H1 (cell line): ENCODE measurements at regions not wholly inside any gene's neighbourhood (a gene's known extent, or its start where the extent isn't known, plus 50 kb on each side); places are given as distances from the start of the nearest gene placed in this dataset.

Experiments
- CTCF ChIA-PET: fragments of 300-600 bp; sonication (Branson Sonifier 250); formaldehyde crosslinking; loops from one replicate; lab custom pipeline; 2021; ENCODE audit not compliant: partially characterized antibody; lab: Charles Lee
- POLR2A ChIA-PET: fragments of 300-600 bp; sonication (Branson Sonifier 250); formaldehyde crosslinking; loops from one replicate; lab custom pipeline; 2021; ENCODE audit warnings: inconsistent platforms; ENCODE audit not compliant: partially characterized antibody; lab: Charles Lee
- DNase-seq, 2 experiments: peaks; one replicate each; pipeline versions ENCODE4 v3.0.0 to v3.0.0-alpha.2; 2010 to 2022; ENCODE audit warnings: low spot score in 2 of 2, low read depth in 1 of 2, mixed read lengths in 1 of 2
- FAIRE-seq: peaks from 2 replicates; lab custom pipeline; 2011; peaks lifted over from hg19 to GRCh38; lab: Jason Lieb, UNC
- H2AFZ ChIP-seq: 2 replicates; pipeline ENCODE4 v1.8.1; 2012; ENCODE audit warnings: low read length, inconsistent platforms
- H2AK5ac ChIP-seq: 2 replicates; pipeline ENCODE4 v1.6.1; 2013; ENCODE audit warnings: low read depth, low read length
- H2BK120ac ChIP-seq: replicated peaks from 2 replicates; pipeline ENCODE3; 2013; ENCODE audit warnings: low read depth, low read length, inconsistent platforms
- H2BK12ac ChIP-seq: 2 replicates; pipeline ENCODE4 v1.6.1; 2013; ENCODE audit warnings: low read depth, low read length
- H2BK15ac ChIP-seq: 2 replicates; pipeline ENCODE4 v1.6.1; 2013; ENCODE audit warnings: low read length
- H2BK20ac ChIP-seq: 2 replicates; pipeline ENCODE4 v1.6.1; 2013; ENCODE audit warnings: low read length
- H2BK5ac ChIP-seq: 2 replicates; pipeline ENCODE4 v1.6.1; 2013; ENCODE audit warnings: low read depth, low read length
- H3K14ac ChIP-seq: 2 replicates; pipeline ENCODE4 v1.6.1; 2013; ENCODE audit warnings: inconsistent platforms; ENCODE audit not compliant: insufficient read length
- H3K18ac ChIP-seq: 2 replicates; pipeline ENCODE4 v1.6.1; 2013; ENCODE audit warnings: low read length; ENCODE audit errors: extremely low read depth
- H3K23ac ChIP-seq: 2 replicates; pipeline ENCODE4 v1.6.1; 2013; ENCODE audit warnings: inconsistent platforms; ENCODE audit not compliant: insufficient read length
- H3K23me2 ChIP-seq: 2 replicates; pipeline ENCODE4 v1.6.1; 2013; ENCODE audit warnings: low read depth, low read length
- H3K27ac ChIP-seq: 2 replicates; pipeline ENCODE4 v1.6.1; 2011; ENCODE audit warnings: low read depth, low read length, inconsistent platforms
- H3K27me3 ChIP-seq, 4 experiments: replicated peaks in 1 of 4; 1 replicate in 1 of 4; 2 replicates in 3 of 4; pipeline versions ENCODE4 v1.6.1 to v1.8.1; 2011 to 2013; ENCODE audit warnings: low read length in 3 of 4, mild to moderate bottlenecking in 3 of 4, inconsistent platforms in 2 of 4, mixed read lengths in 2 of 4, moderate library complexity in 1 of 4; ENCODE audit not compliant: control insufficient read depth in 3 of 4, insufficient read depth in 3 of 4; ENCODE audit errors: extremely low read depth in 1 of 4
- H3K36me3 ChIP-seq, 4 experiments: 2 replicates each; pipeline versions ENCODE4 v1.6.1 to v1.8.1; 2011 to 2013; ENCODE audit warnings: mild to moderate bottlenecking in 4 of 4, low read length in 3 of 4, moderate library complexity in 2 of 4, control low read depth in 1 of 4, inconsistent platforms in 1 of 4; ENCODE audit not compliant: insufficient read depth in 4 of 4, control insufficient read depth in 2 of 4
- H3K4ac ChIP-seq: replicated peaks from 2 replicates; pipeline ENCODE3; 2013; ENCODE audit warnings: low read length, low read depth, mixed read lengths, inconsistent platforms; ENCODE audit not compliant: insufficient read length
- H3K4me1 ChIP-seq, 4 experiments: replicated peaks in 1 of 4; 1 replicate in 1 of 4; 2 replicates in 3 of 4; pipeline versions ENCODE4 v1.6.1 to v1.8.1; 2011 to 2013; ENCODE audit warnings: low read length in 3 of 4, inconsistent platforms in 2 of 4, mixed read lengths in 1 of 4; ENCODE audit not compliant: insufficient read depth in 4 of 4, control insufficient read depth in 3 of 4
- H3K4me2 ChIP-seq, 2 experiments: 2 replicates each; pipeline versions ENCODE4 v1.6.1 to v1.8.1; 2011 to 2013; ENCODE audit warnings: low read depth in 2 of 2, low read length in 2 of 2, control low read depth in 1 of 2, inconsistent platforms in 1 of 2, mild to moderate bottlenecking in 1 of 2; ENCODE audit not compliant: insufficient read depth in 1 of 2
- H3K4me3 ChIP-seq, 4 experiments: fragments of 200-600, 300-600 bp in 1 of 4; sonication (generic), shearing (Covaris generic), sonication (Bioruptor Twin) in 1 of 4; 2 replicates each; pipeline versions ENCODE4 v1.5.1 to v1.8.1; 2011 to 2016; ENCODE audit warnings: low read length in 4 of 4, low read depth in 3 of 4, control low read depth in 2 of 4, inconsistent platforms in 2 of 4, mild to moderate bottlenecking in 2 of 4, mixed read lengths in 1 of 4, moderate library complexity in 1 of 4; ENCODE audit not compliant: insufficient read depth in 2 of 4; ENCODE audit errors: extremely low read depth in 1 of 4
- H3K56ac ChIP-seq: replicated peaks from 2 replicates; pipeline ENCODE3; 2013; ENCODE audit warnings: low read depth, mild to moderate bottlenecking, mixed read lengths, low read length, inconsistent platforms; ENCODE audit not compliant: insufficient read length
- H3K79me1 ChIP-seq: 2 replicates; pipeline ENCODE4 v1.6.1; 2013; ENCODE audit warnings: low read depth, low read length, control low read depth
- H3K79me2 ChIP-seq, 2 experiments: 2 replicates each; pipeline versions ENCODE4 v1.6.1 to v1.8.1; 2012 to 2013; ENCODE audit warnings: low read length in 2 of 2, mild to moderate bottlenecking in 2 of 2, inconsistent platforms in 1 of 2; ENCODE audit not compliant: insufficient read depth in 2 of 2, control insufficient read depth in 1 of 2
- H3K9ac ChIP-seq, 4 experiments: replicated peaks in 1 of 4; 1 replicate in 1 of 4; 2 replicates in 3 of 4; pipeline versions ENCODE4 v1.6.1 to v1.8.1; 2011 to 2013; ENCODE audit warnings: low read depth in 3 of 4, low read length in 3 of 4, control low read depth in 2 of 4, mild to moderate bottlenecking in 2 of 4, moderate library complexity in 2 of 4, inconsistent platforms in 1 of 4; ENCODE audit errors: extremely low read depth in 1 of 4
- H3K9me3 ChIP-seq, 2 experiments: 2 replicates each; pipeline versions ENCODE4 v1.6.1 to v1.8.1; 2012 to 2013; ENCODE audit warnings: mild to moderate bottlenecking in 2 of 2, moderate library complexity in 2 of 2, control low read depth in 1 of 2, inconsistent platforms in 1 of 2, low read depth in 1 of 2, low read length in 1 of 2, mixed read lengths in 1 of 2; ENCODE audit not compliant: insufficient read depth in 2 of 2
- H4K20me1 ChIP-seq, 2 experiments: replicated peaks in 1 of 2; 2 replicates each; pipeline versions ENCODE3 to v1.8.1; 2011 to 2013; ENCODE audit warnings: inconsistent platforms in 2 of 2, low read length in 2 of 2, mild to moderate bottlenecking in 1 of 2; ENCODE audit not compliant: insufficient read depth in 2 of 2, control insufficient read depth in 1 of 2
- H4K5ac ChIP-seq: 2 replicates; pipeline ENCODE4 v1.6.1; 2013; ENCODE audit warnings: low read length, low read depth, mixed read lengths, inconsistent platforms; ENCODE audit not compliant: insufficient read length
- H4K8ac ChIP-seq: 2 replicates; pipeline ENCODE4 v1.8.0; 2013; ENCODE audit warnings: mild to moderate bottlenecking, moderate library complexity, low read length, inconsistent platforms; ENCODE audit not compliant: insufficient read depth; ENCODE audit errors: extremely low read depth
- H4K91ac ChIP-seq: replicated peaks from 2 replicates; pipeline ENCODE3; 2013; ENCODE audit warnings: low read length, mixed read lengths, inconsistent platforms; ENCODE audit not compliant: insufficient read length
- FOSL1 ChIP-seq: IDR thresholded peaks from 2 replicates; pipeline ENCODE4 v1.6.1; 2011; ENCODE audit warnings: mild to moderate bottlenecking, low read depth, low read length, moderate library complexity; ENCODE audit not compliant: insufficient read depth
- RAD21 ChIP-seq, 2 experiments: IDR thresholded peaks in 1 of 2; conservative IDR thresholded peaks in 1 of 2; 2 replicates each; pipeline ENCODE4 v1.6.1; 2011; ENCODE audit warnings: low read depth in 2 of 2, low read length in 2 of 2, improper control_type of control experiment in 1 of 2, inconsistent platforms in 1 of 2, mild to moderate bottlenecking in 1 of 2, moderate library complexity in 1 of 2
- WGBS, 2 experiments: shearing (Covaris generic) in 1 of 2; methylation state at CpG; one replicate each; pipeline versions ENCODE4 v1.1.6 to v1.1.7; 2013 to 2015; ENCODE audit warnings: low lambda C conversion rate in 2 of 2, mixed read lengths in 2 of 2, inconsistent platforms in 1 of 2, low coverage in 1 of 2, missing lambda C conversion rate in 1 of 2; ENCODE audit not compliant: insufficient replicate concordance in 2 of 2, insufficient coverage in 1 of 2, insufficient read length in 1 of 2; ENCODE audit errors: extremely low coverage in 1 of 2, missing lambda C conversion rate in 1 of 2; 5-methylcytosine and 5-hydroxymethylcytosine counted together
- TF ChIP-seq, protein P1 (sequence below), 3 experiments: IDR thresholded peaks; 1 replicate in 2 of 3; 2 replicates in 1 of 3; pipeline versions ENCODE4 v1.5.1 to v1.6.1; 2011; ENCODE audit warnings: low read length in 3 of 3, mild to moderate bottlenecking in 3 of 3, inconsistent platforms in 2 of 3, low read depth in 1 of 3, moderate library complexity in 1 of 3; ENCODE audit not compliant: insufficient read depth in 1 of 3; ENCODE audit errors: control extremely low read depth in 1 of 3

DNA sequence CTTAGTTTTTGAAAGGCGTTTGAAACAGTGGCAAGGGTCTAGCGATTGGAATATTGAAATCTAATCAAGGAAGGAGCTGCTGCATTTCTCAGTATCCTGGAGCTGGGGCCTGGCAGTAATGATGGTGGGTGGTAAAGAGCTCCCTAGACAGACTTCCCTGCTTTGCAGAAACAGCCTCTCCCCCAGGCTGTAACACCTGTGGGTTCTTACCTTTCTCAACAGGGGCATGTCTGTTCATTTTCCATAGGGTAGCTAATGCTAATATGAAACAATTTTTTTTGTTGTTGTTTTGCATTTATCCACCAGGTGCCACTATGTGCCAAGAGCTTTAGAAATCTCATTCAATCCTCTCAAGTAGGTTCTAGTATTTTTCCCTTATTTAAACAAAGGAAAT lies 345.5 kb downstream of the REEP3 start:
- no peaks in the 10 kb centered on the region for H3K36me3 ChIP-seq
- H3K18ac ChIP-seq: no peak overlapping the region
- no peak overlapping the region for H2BK20ac ChIP-seq
- H3K4me3 ChIP-seq: no peak overlapping the region
- H3K4ac ChIP-seq: no peak overlapping the region
- no peak overlapping the region for H4K91ac ChIP-seq
- H4K8ac ChIP-seq: no peak overlapping the region
- no peak overlapping the region for H2BK12ac ChIP-seq
- FAIRE-seq (no peak), DNase-seq (no peak)
- no peaks in the 10 kb centered on the region for H3K9me3 ChIP-seq
- no peak overlapping the region for H3K14ac ChIP-seq
- no peak overlapping the region for H2AK5ac ChIP-seq
- no peak overlapping the region for H2BK120ac ChIP-seq
- ChIA-PET POLR2A (interaction anchor here (1.3 kb wide), 1 partner anchor 236 kb away, joined by 3 read pairs; no protein-coding TSS in a partner anchor), CTCF (interaction anchor here (0.5 to 16.4 kb wide), 55 partner anchors 9 to 1015 kb away, joined by 3 to 256 read pairs (median 3); no protein-coding TSS in a partner anchor)
- no peaks in the 10 kb centered on the region for H3K27me3 ChIP-seq
- H3K27ac ChIP-seq: no peak overlapping the region
- H2BK5ac ChIP-seq: no peak overlapping the region
- peak overlapping the region; percentile 6 to 50; a peak in 1 of 4 replicates for H3K4me2 ChIP-seq
- 8% methylated on average over 2 of the region's 2 CpGs; no CpG with 5 or more reads in 1 of the 2 experiments for WGBS, 2 experiments
- H3K56ac ChIP-seq: no peak overlapping the region
- H3K79me2 ChIP-seq: no peaks in the 10 kb centered on the region
- no peak overlapping the region for H3K9ac ChIP-seq
- peak overlapping the region; percentile 82 for H2AFZ ChIP-seq
- H4K5ac ChIP-seq: no peak overlapping the region
- no peaks in the 10 kb centered on the region; the same call in 1 of the 2 replicates for H3K23me2 ChIP-seq
- no peak overlapping the region for H2BK15ac ChIP-seq
- peaks cover 0 to 3% (median 2%) of the 10 kb centered on the region in 4 experiments; a peak in 4 of 7 replicates for H3K4me1 ChIP-seq
- H3K23ac ChIP-seq: no peak overlapping the region
- H4K20me1 ChIP-seq: no peaks in the 10 kb centered on the region
- no peaks in the 10 kb centered on the region for H3K79me1 ChIP-seq
- no peak for TF ChIP-seq FOSL1
- TF ChIP-seq, protein P1, sequence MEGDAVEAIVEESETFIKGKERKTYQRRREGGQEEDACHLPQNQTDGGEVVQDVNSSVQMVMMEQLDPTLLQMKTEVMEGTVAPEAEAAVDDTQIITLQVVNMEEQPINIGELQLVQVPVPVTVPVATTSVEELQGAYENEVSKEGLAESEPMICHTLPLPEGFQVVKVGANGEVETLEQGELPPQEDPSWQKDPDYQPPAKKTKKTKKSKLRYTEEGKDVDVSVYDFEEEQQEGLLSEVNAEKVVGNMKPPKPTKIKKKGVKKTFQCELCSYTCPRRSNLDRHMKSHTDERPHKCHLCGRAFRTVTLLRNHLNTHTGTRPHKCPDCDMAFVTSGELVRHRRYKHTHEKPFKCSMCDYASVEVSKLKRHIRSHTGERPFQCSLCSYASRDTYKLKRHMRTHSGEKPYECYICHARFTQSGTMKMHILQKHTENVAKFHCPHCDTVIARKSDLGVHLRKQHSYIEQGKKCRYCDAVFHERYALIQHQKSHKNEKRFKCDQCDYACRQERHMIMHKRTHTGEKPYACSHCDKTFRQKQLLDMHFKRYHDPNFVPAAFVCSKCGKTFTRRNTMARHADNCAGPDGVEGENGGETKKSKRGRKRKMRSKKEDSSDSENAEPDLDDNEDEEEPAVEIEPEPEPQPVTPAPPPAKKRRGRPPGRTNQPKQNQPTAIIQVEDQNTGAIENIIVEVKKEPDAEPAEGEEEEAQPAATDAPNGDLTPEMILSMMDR (IDR thresholded peaks at IDR 0.05; ENCODE audit: control extremely low read depth in 1 of 3, insufficient read depth in 1 of 3, low read depth in 1 of 3, low read length in 3 of 3): peak in 1 of 3 experiments; percentile 22; a peak in 1 of 4 replicates
- TF ChIP-seq RAD21 (IDR thresholded peaks at IDR 0.05 in 1 of 2, conservative IDR thresholded peaks at IDR 0.05 in 1 of 2; ENCODE audit: low read depth in 2 of 2, low read length in 2 of 2): peak in 1 of 2 experiments; percentile 6; a peak in 1 of 4 replicates
